GM12874 (cell line): ENCODE measurements at regions not wholly inside any gene's neighbourhood (a gene's known extent, or its start where the extent isn't known, plus 50 kb on each side); places are given as distances from the start of the nearest gene placed in this dataset.

Experiments
- TF ChIP-seq, protein P1 (sequence below): IDR thresholded peaks from 2 replicates; pipeline ENCODE4 v1.5.1; 2011; ENCODE audit warnings: low read depth, mild to moderate bottlenecking, control low read depth, low read length, moderate library complexity; ENCODE audit not compliant: insufficient read depth

DNA sequence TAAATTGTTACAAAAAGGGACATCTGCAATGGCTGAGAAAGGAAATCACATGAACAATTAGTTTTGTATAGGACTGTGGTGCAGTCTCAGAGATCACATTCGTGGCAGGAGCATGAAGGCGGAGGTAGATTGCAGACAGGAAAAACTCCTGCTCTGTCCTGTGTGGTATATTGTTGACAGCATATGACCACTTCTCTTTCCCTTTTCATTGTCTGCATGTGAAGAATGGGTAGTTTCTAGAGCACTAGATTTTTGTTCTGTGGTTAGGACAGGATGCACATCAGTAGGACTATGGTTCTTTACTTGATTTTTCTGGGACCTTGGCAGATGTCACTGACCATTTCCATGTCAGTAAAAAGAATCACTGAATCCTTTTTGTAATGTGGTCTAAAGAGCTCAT, 625.9 kb upstream of the PKN2 start:
- TF ChIP-seq, protein P1, sequence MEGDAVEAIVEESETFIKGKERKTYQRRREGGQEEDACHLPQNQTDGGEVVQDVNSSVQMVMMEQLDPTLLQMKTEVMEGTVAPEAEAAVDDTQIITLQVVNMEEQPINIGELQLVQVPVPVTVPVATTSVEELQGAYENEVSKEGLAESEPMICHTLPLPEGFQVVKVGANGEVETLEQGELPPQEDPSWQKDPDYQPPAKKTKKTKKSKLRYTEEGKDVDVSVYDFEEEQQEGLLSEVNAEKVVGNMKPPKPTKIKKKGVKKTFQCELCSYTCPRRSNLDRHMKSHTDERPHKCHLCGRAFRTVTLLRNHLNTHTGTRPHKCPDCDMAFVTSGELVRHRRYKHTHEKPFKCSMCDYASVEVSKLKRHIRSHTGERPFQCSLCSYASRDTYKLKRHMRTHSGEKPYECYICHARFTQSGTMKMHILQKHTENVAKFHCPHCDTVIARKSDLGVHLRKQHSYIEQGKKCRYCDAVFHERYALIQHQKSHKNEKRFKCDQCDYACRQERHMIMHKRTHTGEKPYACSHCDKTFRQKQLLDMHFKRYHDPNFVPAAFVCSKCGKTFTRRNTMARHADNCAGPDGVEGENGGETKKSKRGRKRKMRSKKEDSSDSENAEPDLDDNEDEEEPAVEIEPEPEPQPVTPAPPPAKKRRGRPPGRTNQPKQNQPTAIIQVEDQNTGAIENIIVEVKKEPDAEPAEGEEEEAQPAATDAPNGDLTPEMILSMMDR = no peak

DNA sequence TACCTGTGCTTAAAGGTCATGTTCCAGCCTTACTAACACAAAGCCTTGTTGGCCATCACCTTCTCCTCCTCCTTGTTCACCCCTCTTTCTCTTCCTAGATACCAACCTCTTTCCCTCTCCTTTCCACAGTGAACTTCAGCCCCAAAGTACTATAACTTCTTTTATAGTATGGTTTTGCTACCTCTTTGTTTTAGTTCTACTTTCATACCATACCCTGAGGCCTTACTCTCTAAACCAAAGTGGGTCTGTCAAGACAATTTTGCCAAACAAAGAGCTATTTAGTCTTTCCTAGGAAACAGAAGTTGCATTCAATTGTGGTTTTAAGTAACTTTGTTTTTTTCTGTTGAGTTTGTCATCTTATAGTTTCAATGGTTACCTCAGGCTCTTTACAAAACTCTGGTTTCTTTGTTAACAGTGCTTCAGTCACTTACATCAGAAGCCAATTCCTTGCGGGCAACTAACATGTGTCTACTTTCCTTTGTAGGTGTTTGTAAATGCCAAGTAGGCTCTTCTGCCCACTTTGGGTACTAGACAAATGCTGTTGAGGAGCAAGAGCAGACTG, 623.9 kb upstream of the PKN2 start:
- TF ChIP-seq, protein P1 = no peak

GRCh38 chr1:88060750-88061491, 623.2 kb upstream of the PKN2 start:
- TF ChIP-seq, protein P1 = no peak

- TF ChIP-seq, protein P1 = peak; percentile 57; the same call in 1 of the 2 replicates
These were observed 622.4 kb upstream of the PKN2 start for GRCh38 chr1:88061492-88062177.

DNA sequence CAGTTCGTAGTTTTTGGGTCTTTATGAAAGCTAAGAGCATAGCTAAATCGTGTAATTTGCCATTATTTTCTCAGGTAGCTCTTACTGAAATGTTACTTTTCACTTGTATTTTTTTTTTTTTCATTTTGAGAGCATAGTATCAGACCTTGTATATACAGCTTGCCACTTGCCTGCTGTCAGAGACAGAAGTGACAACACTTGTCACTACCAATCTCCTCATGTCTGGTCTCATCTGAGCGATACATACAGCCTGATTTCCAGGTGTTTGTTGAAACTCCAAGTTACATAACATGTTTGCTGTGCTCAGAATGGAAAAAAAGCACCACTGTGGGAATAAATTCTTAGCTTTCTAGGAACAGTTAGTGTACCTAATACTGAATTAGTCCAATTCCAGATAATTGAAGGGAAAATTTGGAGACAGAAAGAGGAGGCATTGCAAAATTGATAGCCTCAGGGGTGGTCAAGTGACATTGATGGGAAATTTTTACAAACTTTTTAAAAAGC, 621.4 kb upstream of the PKN2 start:
- TF ChIP-seq, protein P1 = no peak

GRCh38 chr1:88063605-88064004, 620.5 kb upstream of the PKN2 start:
- TF ChIP-seq, protein P1 = no peak

DNA sequence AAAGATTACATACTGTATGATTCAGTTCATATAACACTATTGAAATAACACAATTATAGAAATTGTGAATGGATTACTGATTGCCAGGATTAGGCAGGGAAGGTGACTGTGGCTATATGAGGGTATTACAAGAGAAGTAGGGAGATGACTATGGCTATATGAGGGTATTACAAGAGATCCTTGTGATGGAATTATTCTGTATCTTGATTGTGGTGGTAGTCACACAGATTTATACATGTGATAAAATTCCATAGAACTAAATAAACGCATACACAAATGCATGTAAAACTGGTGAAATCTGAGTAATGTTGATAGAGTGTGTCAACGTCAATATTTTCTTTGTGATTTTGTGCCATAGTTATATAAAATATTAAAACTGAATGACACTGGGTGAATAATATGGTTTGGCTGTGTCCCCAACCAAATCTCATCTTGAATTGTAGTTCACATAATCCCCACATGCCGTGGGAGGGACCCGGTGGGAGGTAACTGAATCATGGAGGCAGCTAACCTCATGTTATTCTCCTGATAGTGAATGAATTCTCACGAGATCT, 615.6 kb upstream of the PKN2 start:
- TF ChIP-seq, protein P1 = no peak
